Naive thymus-derived CD4-positive, alpha-beta T cell (primary cell): ENCODE measurements at regions not wholly inside any gene's neighbourhood (a gene's known extent, or its start where the extent isn't known, plus 50 kb on each side); places are given as distances from the start of the nearest gene placed in this dataset.

Source experiments
- ATAC-seq: fragments of 150-1000 bp; cut with Tn5 transposase; 2 replicates; pipeline ENCODE4 v1.10.0; 2021; ENCODE audit warnings: mild to moderate bottlenecking, moderate library complexity
- CTCF ChIA-PET: fragments of 350-600 bp; sonication (Branson Sonifier 250); formaldehyde crosslinking; loops from one replicate; lab custom pipeline; 2021; ENCODE audit warnings: antibody characterized with exemption; lab: Charles Lee
- POLR2A ChIA-PET: fragments of 350-600 bp; sonication (Branson Sonifier 250); formaldehyde crosslinking; loops from one replicate; lab custom pipeline; 2021; ENCODE audit warnings: antibody characterized with exemption, inconsistent platforms; lab: Charles Lee
- DNase-seq, 9 donors: peaks; one replicate each; pipeline versions ENCODE4 v3.0.0 to v3.0.0-alpha.2; 2020 to 2022; ENCODE audit warnings: mixed read lengths in 1 of 9
- H3K27ac ChIP-seq: one replicate; pipeline ENCODE4 v1.7.0; 2013; ENCODE audit warnings: mild to moderate bottlenecking, low read depth, low read length, moderate library complexity
- H3K27me3 ChIP-seq, 2 donors: one replicate each; pipeline ENCODE4 v1.7.0; 2013; ENCODE audit warnings: low read length in 2 of 2, mild to moderate bottlenecking in 2 of 2, moderate library complexity in 2 of 2; ENCODE audit not compliant: control insufficient read depth in 2 of 2, insufficient read depth in 2 of 2
- H3K36me3 ChIP-seq, 3 experiments: 1 replicate in 2 of 3; 2 replicates in 1 of 3; pipeline ENCODE4 v1.7.0; 2013; ENCODE audit warnings: low read length in 3 of 3, mild to moderate bottlenecking in 3 of 3, moderate library complexity in 1 of 3; ENCODE audit not compliant: insufficient read depth in 3 of 3, control insufficient read depth in 2 of 3
- H3K4me1 ChIP-seq, 2 donors: one replicate each; pipeline ENCODE4 v1.7.0; 2013; ENCODE audit warnings: low read length in 2 of 2, mild to moderate bottlenecking in 2 of 2, moderate library complexity in 1 of 2; ENCODE audit not compliant: control insufficient read depth in 2 of 2, insufficient read depth in 2 of 2
- H3K4me3 ChIP-seq: 2 replicates; pipeline ENCODE4 v1.7.0; 2013; ENCODE audit warnings: mild to moderate bottlenecking, low read length
- H3K9me3 ChIP-seq, 3 experiments: 1 replicate in 2 of 3; 2 replicates in 1 of 3; pipeline ENCODE4 v1.7.0; 2013; ENCODE audit warnings: low read length in 3 of 3; ENCODE audit not compliant: control insufficient read depth in 2 of 3
- H3K27ac Mint-ChIP-seq, 9 donors: one replicate each; pipeline ENCODE4 v1.8.0; 2020 to 2022; ENCODE audit warnings: mixed read lengths in 9 of 9, mild to moderate bottlenecking in 8 of 9, moderate library complexity in 5 of 9, inconsistent platforms in 2 of 9
- H3K27me3 Mint-ChIP-seq, 5 donors: one replicate each; pipeline ENCODE4 v1.8.0; 2021 to 2022; ENCODE audit warnings: mixed read lengths in 5 of 5, mild to moderate bottlenecking in 1 of 5
- H3K36me3 Mint-ChIP-seq, 5 donors: one replicate each; pipeline ENCODE4 v1.8.0; 2020 to 2022; ENCODE audit warnings: mixed read lengths in 5 of 5, mild to moderate bottlenecking in 3 of 5, inconsistent platforms in 1 of 5
- H3K4me1 Mint-ChIP-seq, 7 donors: one replicate each; pipeline ENCODE4 v1.8.0; 2020 to 2022; ENCODE audit warnings: mixed read lengths in 7 of 7, mild to moderate bottlenecking in 3 of 7, inconsistent platforms in 1 of 7
- H3K4me3 Mint-ChIP-seq, 10 donors: one replicate each; pipeline ENCODE4 v1.8.0; 2020 to 2022; ENCODE audit warnings: mild to moderate bottlenecking in 10 of 10, mixed read lengths in 10 of 10, moderate library complexity in 6 of 10, inconsistent platforms in 2 of 10
- H3K9me3 Mint-ChIP-seq, 11 donors: one replicate each; pipeline ENCODE4 v1.8.0; 2020 to 2022; ENCODE audit warnings: mixed read lengths in 11 of 11, mild to moderate bottlenecking in 4 of 11, inconsistent platforms in 1 of 11, moderate library complexity in 1 of 11
- intact Hi-C, 2 donors: fragments of 100-400 bp; cut with micrococcal nuclease; formaldehyde crosslinking; loops; one replicate each; pipeline ENCODE4 v1.15.1; 2023

DNA sequence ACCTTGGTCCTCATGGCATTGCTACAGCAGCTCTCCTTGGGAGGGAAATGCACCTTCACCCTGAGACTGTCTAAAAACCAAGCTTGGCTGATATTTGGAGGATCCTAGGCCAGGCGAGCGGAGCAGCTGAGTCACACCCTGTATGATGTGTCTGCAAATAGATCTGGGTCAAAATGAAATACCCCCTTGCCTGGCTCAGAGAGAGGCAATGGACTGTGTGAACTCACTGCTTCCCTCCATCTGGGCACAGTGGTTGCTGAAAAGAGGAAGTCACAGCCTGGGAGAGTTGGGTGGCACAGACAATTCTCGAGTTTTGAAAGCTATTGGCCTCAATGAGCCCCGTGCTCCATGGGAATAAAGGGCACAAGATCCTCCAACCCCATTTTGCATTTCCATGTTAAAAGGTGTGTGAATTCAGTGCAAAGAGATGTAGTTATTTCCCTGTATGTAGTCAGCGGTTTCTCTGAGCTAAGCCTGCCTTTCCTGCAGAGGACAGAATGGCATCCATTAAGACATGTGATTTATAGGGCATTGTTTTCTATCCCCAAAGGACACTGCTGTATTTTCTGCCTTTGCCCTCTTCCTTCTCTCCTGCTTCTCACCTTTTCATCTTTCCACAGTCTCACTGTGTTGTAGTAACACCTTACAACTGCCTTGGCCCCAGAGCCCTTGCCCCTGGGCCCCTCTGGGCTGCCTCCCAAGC lies 177.2 kb downstream of the GADD45G start:
- CTCF ChIA-PET, result no interaction called here
- Histone ChIP-seq H3K27ac (no peak overlapping the region), H3K27me3 (no peaks in the 10 kb centered on the region), H3K9me3 (no peaks in the 10 kb centered on the region), H3K4me3 (no peak overlapping the region), H3K36me3 (no peaks in the 10 kb centered on the region), H3K4me1 (no peaks in the 10 kb centered on the region)
- DNase-seq, result no peak
- peak; percentile 74 for ATAC-seq
- POLR2A ChIA-PET, result no interaction called here
- intact Hi-C loops, result no loop called here
- peaks cover 0 to 3% (median 0%) of the 10 kb centered on the region in 5 donors for H3K36me3 Mint-ChIP-seq
- H3K4me3 Mint-ChIP-seq, result no peak overlapping the region
- peaks cover 0 to 46% (median 5%) of the 10 kb centered on the region in 5 donors for H3K27me3 Mint-ChIP-seq
- H3K9me3 Mint-ChIP-seq, result peaks cover 0 to 2% (median 0%) of the 10 kb centered on the region in 11 donors
- peak overlapping the region in 1 of 9 donors; percentile 14 for H3K27ac Mint-ChIP-seq
- H3K4me1 Mint-ChIP-seq, result peaks cover 0 to 6% (median 0%) of the 10 kb centered on the region in 7 donors

DNA sequence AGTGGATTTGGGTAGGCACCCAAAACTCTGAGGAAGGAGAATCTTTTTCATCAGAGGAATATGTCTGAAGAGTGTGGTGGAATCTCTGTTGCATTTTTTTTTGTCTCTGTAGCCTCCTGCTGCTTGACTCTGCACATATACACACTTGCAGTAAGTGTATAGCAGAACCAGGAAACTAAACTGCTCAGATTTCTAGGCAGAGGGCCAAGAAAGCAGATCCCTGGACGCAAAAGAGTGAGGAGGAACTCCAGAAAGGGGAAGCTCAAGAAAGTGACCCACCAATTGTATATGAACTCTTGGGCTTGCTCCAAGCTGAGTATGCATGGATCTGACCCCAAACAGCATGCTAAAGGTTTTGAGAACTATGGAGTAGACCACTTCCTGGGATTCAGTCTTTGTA lies 181.8 kb downstream of the GADD45G start:
- H3K36me3 ChIP-seq, result no peaks in the 10 kb centered on the region
- Mint-ChIP-seq H3K9me3 (peaks cover 0 to 10% (median 3%) of the 10 kb centered on the region in 11 donors), H3K27ac (no peak overlapping the region), H3K36me3 (peaks cover 0 to 4% (median 1%) of the 10 kb centered on the region in 5 donors), H3K27me3 (peaks cover 0 to 33% (median 0%) of the 10 kb centered on the region in 5 donors), H3K4me1 (peaks cover 0 to 10% (median 0%) of the 10 kb centered on the region in 7 donors), H3K4me3 (no peak overlapping the region)
- no peak for DNase-seq
- H3K4me3 ChIP-seq, result no peak overlapping the region
- no peaks in the 10 kb centered on the region for H3K4me1 ChIP-seq
- intact Hi-C loops, result no loop called here
- H3K9me3 ChIP-seq, result no peaks in the 10 kb centered on the region
- POLR2A ChIA-PET, result no interaction called here
- no peaks in the 10 kb centered on the region for H3K27me3 ChIP-seq
- CTCF ChIA-PET, result no interaction called here
- no peak overlapping the region for H3K27ac ChIP-seq
- ATAC-seq, result peak; percentile 57

DNA sequence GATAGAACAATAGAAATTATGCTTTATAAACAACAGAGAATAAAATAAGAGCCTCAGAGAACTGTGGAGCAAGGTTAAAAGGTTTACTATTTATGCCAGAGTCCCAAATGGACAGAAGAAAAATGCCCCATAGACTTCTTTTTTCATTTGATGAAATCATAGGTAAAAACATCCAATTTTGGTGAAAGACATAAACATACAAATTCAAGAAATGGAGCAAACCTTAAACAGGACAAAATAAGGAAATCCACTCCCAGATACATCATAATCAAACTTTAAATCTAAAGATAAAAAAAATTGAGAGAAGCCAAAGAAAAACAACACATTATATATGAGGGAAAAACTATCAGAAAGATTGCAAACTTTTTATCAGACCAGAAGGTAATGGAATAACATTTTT lies 182.8 kb downstream of the GADD45G start:
- H3K27me3 Mint-ChIP-seq, result peaks cover 0 to 33% (median 0%) of the 10 kb centered on the region in 5 donors
- intact Hi-C loops, result no loop called here

DNA sequence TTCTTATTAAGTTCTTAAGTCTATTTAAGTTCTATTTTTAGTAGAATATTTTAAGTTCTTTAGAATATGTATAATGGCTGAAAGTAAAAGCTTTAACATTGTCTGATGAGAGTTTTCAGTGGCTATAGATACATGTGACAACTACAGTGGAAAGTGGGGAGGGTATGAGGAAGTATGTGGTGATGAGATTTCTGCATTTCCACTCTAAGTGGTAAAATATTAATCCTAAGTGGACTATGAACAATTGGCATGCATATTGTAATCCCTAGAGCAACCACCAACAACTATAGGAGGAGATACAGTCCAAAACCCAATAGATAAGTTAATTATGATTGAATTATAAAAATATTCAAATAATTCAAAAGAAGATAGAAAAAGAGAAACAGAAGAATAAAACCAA lies 183.6 kb downstream of the GADD45G start:
- H3K9me3 ChIP-seq, result no peaks in the 10 kb centered on the region
- no peak overlapping the region for H3K27ac ChIP-seq
- H3K27me3 ChIP-seq, result no peaks in the 10 kb centered on the region
- H3K27ac Mint-ChIP-seq, result no peak overlapping the region
- intact Hi-C loops, result no loop called here
- peaks cover 0 to 10% (median 3%) of the 10 kb centered on the region in 11 donors for H3K9me3 Mint-ChIP-seq
- H3K27me3 Mint-ChIP-seq, result peaks cover 0 to 30% (median 0%) of the 10 kb centered on the region in 5 donors
- no peak for ATAC-seq
- H3K4me3 Mint-ChIP-seq, result no peak overlapping the region
- POLR2A ChIA-PET, result no interaction called here
- H3K4me1 ChIP-seq, result no peaks in the 10 kb centered on the region
- H3K36me3 ChIP-seq, result no peaks in the 10 kb centered on the region
- DNase-seq, result no peak
- no peak overlapping the region for H3K4me3 ChIP-seq
- peaks cover 0 to 8% (median 0%) of the 10 kb centered on the region in 7 donors for H3K4me1 Mint-ChIP-seq
- CTCF ChIA-PET, result no interaction called here
- H3K36me3 Mint-ChIP-seq, result peaks cover 0 to 4% (median 1%) of the 10 kb centered on the region in 5 donors

More for the DNA sequence above, 182.8 kb downstream of the GADD45G start:
- H3K4me3 ChIP-seq, result no peak overlapping the region
- peaks cover 0 to 10% (median 0%) of the 10 kb centered on the region in 7 donors for H3K4me1 Mint-ChIP-seq
- no peaks in the 10 kb centered on the region for H3K9me3 ChIP-seq
- CTCF ChIA-PET, result no interaction called here
- peaks cover 0 to 4% (median 1%) of the 10 kb centered on the region in 5 donors for H3K36me3 Mint-ChIP-seq
- H3K36me3 ChIP-seq, result no peaks in the 10 kb centered on the region
- H3K27ac ChIP-seq, result no peak overlapping the region
- DNase-seq, result no peak
- peaks cover 0 to 10% (median 3%) of the 10 kb centered on the region in 11 donors for H3K9me3 Mint-ChIP-seq
- no peak overlapping the region for H3K27ac Mint-ChIP-seq
- POLR2A ChIA-PET, result no interaction called here
- ATAC-seq, result no peak
- no peaks in the 10 kb centered on the region for H3K27me3 ChIP-seq
- H3K4me1 ChIP-seq, result no peaks in the 10 kb centered on the region
- H3K4me3 Mint-ChIP-seq, result no peak overlapping the region

- Histone ChIP-seq H3K27ac (no peak overlapping the region), H3K4me1 (no peaks in the 10 kb centered on the region), H3K4me3 (no peak overlapping the region), H3K27me3 (no peaks in the 10 kb centered on the region), H3K9me3 (no peaks in the 10 kb centered on the region), H3K36me3 (no peaks in the 10 kb centered on the region)
- H3K27me3 Mint-ChIP-seq, result peaks cover 0 to 27% (median 0%) of the 10 kb centered on the region in 5 donors
- H3K4me3 Mint-ChIP-seq, result no peak overlapping the region
- intact Hi-C loops, result loop anchor here in 1 of 2 donors (5.0 kb wide), 1 partner anchor 48 kb away; no protein-coding TSS in a partner anchor
- H3K36me3 Mint-ChIP-seq, result peaks cover 0 to 4% (median 1%) of the 10 kb centered on the region in 5 donors
- peaks cover 0 to 8% (median 0%) of the 10 kb centered on the region in 7 donors for H3K4me1 Mint-ChIP-seq
- ATAC-seq, result no peak
- no peak overlapping the region for H3K27ac Mint-ChIP-seq
- ChIA-PET POLR2A (no interaction called here), CTCF (no interaction called here)
- peaks cover 0 to 10% (median 3%) of the 10 kb centered on the region in 11 donors for H3K9me3 Mint-ChIP-seq
- no peak for DNase-seq
Measured at GRCh38 chr9:89789922-89790510, 185.2 kb downstream of the GADD45G start.

DNA sequence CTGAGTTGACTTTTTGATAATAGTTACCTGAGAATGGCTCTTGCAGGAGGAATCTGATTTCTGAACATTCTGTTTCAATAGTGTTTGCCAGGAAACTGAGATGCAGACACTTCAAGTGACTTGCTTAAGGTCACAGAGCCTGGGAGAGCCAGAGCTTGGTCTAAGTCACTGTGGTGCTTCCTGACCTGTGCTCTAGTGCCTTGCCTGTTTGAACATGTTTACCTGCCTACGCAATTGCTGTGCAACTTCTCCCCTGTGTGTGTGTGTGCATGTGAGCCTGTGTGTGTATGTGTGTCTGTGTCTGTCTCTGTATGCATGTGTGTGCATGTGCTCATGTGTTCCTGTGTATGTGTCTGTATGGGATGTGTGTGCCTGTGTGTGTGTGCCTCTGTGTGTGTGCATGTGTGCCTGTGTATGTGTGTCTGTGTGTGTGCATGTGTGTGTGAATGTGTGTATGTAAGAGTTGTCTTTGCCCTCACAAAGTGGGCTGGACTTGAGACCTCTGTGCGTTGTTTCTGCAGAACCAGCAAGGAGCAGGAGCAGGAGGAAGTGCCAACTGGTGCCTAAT lies 185.8 kb downstream of the GADD45G start:
- H3K36me3 ChIP-seq, result no peaks in the 10 kb centered on the region
- no peaks in the 10 kb centered on the region for H3K9me3 ChIP-seq
- no peaks in the 10 kb centered on the region for H3K4me1 ChIP-seq
- no peaks in the 10 kb centered on the region for H3K27me3 ChIP-seq
- H3K9me3 Mint-ChIP-seq, result peaks cover 0 to 10% (median 3%) of the 10 kb centered on the region in 11 donors
- H3K4me1 Mint-ChIP-seq, result peaks cover 0 to 7% (median 0%) of the 10 kb centered on the region in 7 donors
- no peak overlapping the region for H3K4me3 Mint-ChIP-seq
- no peak overlapping the region for H3K4me3 ChIP-seq
- no peak overlapping the region for H3K27ac ChIP-seq
- ChIA-PET CTCF (no interaction called here), POLR2A (no interaction called here)
- H3K27ac Mint-ChIP-seq, result peak overlapping the region in 1 of 9 donors; percentile 17
- no peak for ATAC-seq
- no peak for DNase-seq
- H3K36me3 Mint-ChIP-seq, result peaks cover 0 to 4% (median 1%) of the 10 kb centered on the region in 5 donors
- H3K27me3 Mint-ChIP-seq, result peaks cover 0 to 22% (median 0%) of the 10 kb centered on the region in 5 donors
- intact Hi-C loops, result loop anchor here in 1 of 2 donors (5.0 kb wide), 1 partner anchor 48 kb away; no protein-coding TSS in a partner anchor
